22Rv1 (cell line): ENCODE measurements at regions not wholly inside any gene's neighbourhood (a gene's known extent, or its start where the extent isn't known, plus 50 kb on each side); places are given as distances from the start of the nearest gene placed in this dataset.

Source experiments
- ZFX ChIP-seq: fragments of 450-650 bp; IDR thresholded peaks from 2 replicates; pipeline ENCODE4 v1.6.1; 2017; ENCODE audit warnings: antibody characterized with exemption, borderline replicate concordance
- TF ChIP-seq, protein P1 (sequence below): fragments of 450-650 bp; IDR thresholded peaks from 2 replicates; pipeline ENCODE4 v1.5.1; 2017; ENCODE audit warnings: mild to moderate bottlenecking

- TF ChIP-seq, protein P1, sequence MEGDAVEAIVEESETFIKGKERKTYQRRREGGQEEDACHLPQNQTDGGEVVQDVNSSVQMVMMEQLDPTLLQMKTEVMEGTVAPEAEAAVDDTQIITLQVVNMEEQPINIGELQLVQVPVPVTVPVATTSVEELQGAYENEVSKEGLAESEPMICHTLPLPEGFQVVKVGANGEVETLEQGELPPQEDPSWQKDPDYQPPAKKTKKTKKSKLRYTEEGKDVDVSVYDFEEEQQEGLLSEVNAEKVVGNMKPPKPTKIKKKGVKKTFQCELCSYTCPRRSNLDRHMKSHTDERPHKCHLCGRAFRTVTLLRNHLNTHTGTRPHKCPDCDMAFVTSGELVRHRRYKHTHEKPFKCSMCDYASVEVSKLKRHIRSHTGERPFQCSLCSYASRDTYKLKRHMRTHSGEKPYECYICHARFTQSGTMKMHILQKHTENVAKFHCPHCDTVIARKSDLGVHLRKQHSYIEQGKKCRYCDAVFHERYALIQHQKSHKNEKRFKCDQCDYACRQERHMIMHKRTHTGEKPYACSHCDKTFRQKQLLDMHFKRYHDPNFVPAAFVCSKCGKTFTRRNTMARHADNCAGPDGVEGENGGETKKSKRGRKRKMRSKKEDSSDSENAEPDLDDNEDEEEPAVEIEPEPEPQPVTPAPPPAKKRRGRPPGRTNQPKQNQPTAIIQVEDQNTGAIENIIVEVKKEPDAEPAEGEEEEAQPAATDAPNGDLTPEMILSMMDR = no peak
- no peak for TF ChIP-seq ZFX
Observed at GRCh38 chr6:94089941-94090340, 670.6 kb upstream of the EPHA7 start.
